DOHH2 (cell line): ENCODE measurements at regions not wholly inside any gene's neighbourhood (a gene's known extent, or its start where the extent isn't known, plus 50 kb on each side); places are given as distances from the start of the nearest gene placed in this dataset.

Experiments
- H3F3A ChIP-seq: fragments of 200-600 bp; sonication (generic), shearing (Covaris generic); 2 replicates; pipeline ENCODE4 v1.6.0; 2016; ENCODE audit warnings: antibody characterized with exemption, mild to moderate bottlenecking; ENCODE audit not compliant: control insufficient read depth, insufficient read depth
- H3K27ac ChIP-seq: fragments of 200-600 bp; sonication (generic); 2 replicates; pipeline ENCODE4 v1.5.1; 2014; ENCODE audit warnings: low read depth, mild to moderate bottlenecking, low read length, moderate library complexity
- H3K27me3 ChIP-seq: fragments of 200-600 bp; sonication (generic); 2 replicates; pipeline ENCODE4 v1.6.1; 2014; ENCODE audit warnings: mild to moderate bottlenecking, low read length, mixed read lengths; ENCODE audit not compliant: control insufficient read depth
- H3K36me3 ChIP-seq: fragments of 200-600 bp; sonication (generic); 2 replicates; pipeline ENCODE4 v1.6.1; 2014; ENCODE audit warnings: mild to moderate bottlenecking, low read length, moderate library complexity, mixed read lengths; ENCODE audit not compliant: control insufficient read depth
- H3K4me1 ChIP-seq: fragments of 200-600 bp; sonication (generic); 2 replicates; pipeline ENCODE4 v1.6.1; 2014; ENCODE audit warnings: mild to moderate bottlenecking, low read length, mixed read lengths; ENCODE audit not compliant: control insufficient read depth
- H3K4me2 ChIP-seq: fragments of 200-600 bp; sonication (generic); 2 replicates; pipeline ENCODE4 v1.6.0; 2014; ENCODE audit warnings: mild to moderate bottlenecking, low read length, moderate library complexity
- H3K4me3 ChIP-seq: fragments of 200-600 bp; sonication (generic); 2 replicates; pipeline ENCODE4 v1.5.1; 2014; ENCODE audit warnings: mild to moderate bottlenecking, low read length, mixed read lengths
- H3K79me2 ChIP-seq: fragments of 200-600 bp; sonication (generic); 2 replicates; pipeline ENCODE4 v1.6.1; 2014; ENCODE audit warnings: mild to moderate bottlenecking, low read length, mixed read lengths; ENCODE audit not compliant: control insufficient read depth
- H3K9me2 ChIP-seq: fragments of 200-600 bp; sonication (generic); replicated peaks from 2 replicates; pipeline ENCODE4 v1.6.1; 2014; ENCODE audit warnings: mild to moderate bottlenecking, low read length, mixed read lengths; ENCODE audit not compliant: control insufficient read depth
- H3K9me3 ChIP-seq: fragments of 200-600 bp; sonication (generic); 2 replicates; pipeline ENCODE4 v1.6.1; 2014; ENCODE audit warnings: antibody characterized with exemption, low read length, mixed read lengths; ENCODE audit not compliant: control insufficient read depth, insufficient read depth
- H4K20me1 ChIP-seq: fragments of 200-600 bp; sonication (generic); 2 replicates; pipeline ENCODE4 v1.6.0; 2014; ENCODE audit warnings: low read depth, mild to moderate bottlenecking, antibody characterized with exemption, low read length, moderate library complexity; ENCODE audit not compliant: control insufficient read depth, insufficient read depth
- CTCF ChIP-seq: fragments of 200-600 bp; sonication (generic); IDR thresholded peaks from one replicate; pipeline ENCODE4 v1.5.1; 2014; ENCODE audit warnings: antibody characterized with exemption, mild to moderate bottlenecking, low read depth, low read length; ENCODE audit not compliant: poor library complexity, severe bottlenecking
- EZH2phosphoT487 ChIP-seq: fragments of 200-600 bp; sonication (generic); IDR thresholded peaks from 2 replicates; pipeline ENCODE4 v1.6.1; 2017; ENCODE audit warnings: borderline replicate concordance, mild to moderate bottlenecking, antibody characterized with exemption, low read length, moderate library complexity, mixed read lengths

GRCh38 chr10:78775891-78776290, 292.9 kb upstream of the ZMIZ1 start:
- no peaks in the 10 kb centered on the region for H3K27me3 ChIP-seq
- no peak overlapping the region for H3K4me2 ChIP-seq
- TF ChIP-seq CTCF (no peak), EZH2phosphoT487 (no peak)
- H3K4me3 ChIP-seq: no peak overlapping the region
- no peaks in the 10 kb centered on the region for H3K9me3 ChIP-seq
- no peaks in the 10 kb centered on the region for H3K79me2 ChIP-seq
- H3K27ac ChIP-seq: no peak overlapping the region
- no peaks in the 10 kb centered on the region for H3K36me3 ChIP-seq
- H4K20me1 ChIP-seq: no peaks in the 10 kb centered on the region
- no peaks in the 10 kb centered on the region for H3K9me2 ChIP-seq
- no peaks in the 10 kb centered on the region for H3F3A ChIP-seq
- H3K4me1 ChIP-seq: no peaks in the 10 kb centered on the region

- TF ChIP-seq EZH2phosphoT487: no peak
- no peak for TF ChIP-seq CTCF
- H3K4me1 ChIP-seq: no peaks in the 10 kb centered on the region
- no peaks in the 10 kb centered on the region for H3K36me3 ChIP-seq
- no peaks in the 10 kb centered on the region for H3K79me2 ChIP-seq
- no peaks in the 10 kb centered on the region for H3F3A ChIP-seq
- H3K4me2 ChIP-seq: no peak overlapping the region
- no peaks in the 10 kb centered on the region for H3K9me3 ChIP-seq
- H3K9me2 ChIP-seq: no peaks in the 10 kb centered on the region
- H4K20me1 ChIP-seq: no peaks in the 10 kb centered on the region
- no peak overlapping the region for H3K4me3 ChIP-seq
- H3K27me3 ChIP-seq: no peaks in the 10 kb centered on the region
- no peak overlapping the region for H3K27ac ChIP-seq
Measured at GRCh38 chr10:78776756-78777155, 292.0 kb upstream of the ZMIZ1 start.

GRCh38 chr10:78777466-78777865, 291.3 kb upstream of the ZMIZ1 start:
- no peak for TF ChIP-seq EZH2phosphoT487
- no peak for TF ChIP-seq CTCF
- no peaks in the 10 kb centered on the region for H3F3A ChIP-seq
- H3K9me2 ChIP-seq: no peaks in the 10 kb centered on the region
- H4K20me1 ChIP-seq: no peaks in the 10 kb centered on the region
- H3K36me3 ChIP-seq: no peaks in the 10 kb centered on the region
- H3K4me1 ChIP-seq: no peaks in the 10 kb centered on the region
- H3K4me3 ChIP-seq: no peak overlapping the region
- no peaks in the 10 kb centered on the region for H3K79me2 ChIP-seq
- no peak overlapping the region for H3K27ac ChIP-seq
- H3K9me3 ChIP-seq: no peaks in the 10 kb centered on the region
- no peaks in the 10 kb centered on the region for H3K27me3 ChIP-seq
- no peak overlapping the region for H3K4me2 ChIP-seq

GRCh38 chr10:78777867-78778266, 290.9 kb upstream of the ZMIZ1 start:
- no peaks in the 10 kb centered on the region for H3K9me3 ChIP-seq
- H3K4me2 ChIP-seq: no peak overlapping the region
- no peaks in the 10 kb centered on the region for H3K79me2 ChIP-seq
- H3K27ac ChIP-seq: no peak overlapping the region
- no peak for TF ChIP-seq EZH2phosphoT487
- TF ChIP-seq CTCF: no peak
- no peaks in the 10 kb centered on the region for H3F3A ChIP-seq
- H3K4me1 ChIP-seq: no peaks in the 10 kb centered on the region
- H3K9me2 ChIP-seq: no peaks in the 10 kb centered on the region
- H3K27me3 ChIP-seq: no peaks in the 10 kb centered on the region
- no peaks in the 10 kb centered on the region for H3K36me3 ChIP-seq
- no peak overlapping the region for H3K4me3 ChIP-seq
- H4K20me1 ChIP-seq: no peaks in the 10 kb centered on the region
